Uterus (tissue), 3 donors: ENCODE measurements at regions not wholly inside any gene's neighbourhood (a gene's known extent, or its start where the extent isn't known, plus 50 kb on each side); places are given as distances from the start of the nearest gene placed in this dataset.

Source experiments
- DNase-seq, 2 donors: peaks; one replicate each; pipeline ENCODE4 v3.0.0-alpha.2; 2019 to 2020
- H3K27ac ChIP-seq, 2 donors: fragments of 200-600 bp; sonication (generic); 1 replicate in 1 of 2; 2 replicates in 1 of 2; pipeline ENCODE4 v1.5.1; 2016 to 2018
- H3K27me3 ChIP-seq, 2 donors: fragments of 200-600 bp; sonication (generic); one replicate each; pipeline ENCODE4 v1.5.1; 2018 to 2019; ENCODE audit warnings: control low read depth in 1 of 2
- H3K36me3 ChIP-seq, 2 donors: fragments of 200-600 bp; sonication (generic); one replicate each; pipeline ENCODE4 v1.5.1; 2019; ENCODE audit warnings: control low read depth in 1 of 2
- H3K4me1 ChIP-seq, 2 donors: fragments of 200-600 bp; sonication (generic); one replicate each; pipeline ENCODE4 v1.5.1; 2018 to 2019; ENCODE audit warnings: control low read depth in 1 of 2
- H3K4me3 ChIP-seq, 2 donors: fragments of 200-600 bp; sonication (generic); 1 replicate in 1 of 2; 2 replicates in 1 of 2; pipeline ENCODE4 v1.5.1; 2018 to 2019; ENCODE audit warnings: mild to moderate bottlenecking in 1 of 2
- H3K9me3 ChIP-seq, 2 donors: fragments of 200-600 bp; sonication (generic); one replicate each; pipeline ENCODE4 v1.5.1; 2019; ENCODE audit warnings: control low read depth in 1 of 2
- CTCF ChIP-seq, 4 experiments: fragments of 200-600 bp in 2 of 4; fragments of 450-650 bp in 2 of 4; sonication (generic) in 2 of 4; IDR thresholded peaks; one replicate each; pipeline ENCODE4 v1.5.1; 2016 to 2019; ENCODE audit warnings: antibody characterized with exemption in 4 of 4, mild to moderate bottlenecking in 2 of 4, moderate library complexity in 1 of 4
- POLR2A ChIP-seq, 2 donors: fragments of 450-650 bp; IDR thresholded peaks; one replicate each; pipeline ENCODE4 v1.6.1; 2016; ENCODE audit warnings: antibody characterized with exemption in 2 of 2, mild to moderate bottlenecking in 1 of 2, moderate library complexity in 1 of 2
- intact Hi-C: fragments of 100-400 bp; cut with DNase I; formaldehyde crosslinking; loops from one replicate; pipeline ENCODE4 v1.15.1; 2023; ENCODE audit warnings: low total_unique reads
- donor health status: DM: yes; HTN: yes; CAD: no.

DNA sequence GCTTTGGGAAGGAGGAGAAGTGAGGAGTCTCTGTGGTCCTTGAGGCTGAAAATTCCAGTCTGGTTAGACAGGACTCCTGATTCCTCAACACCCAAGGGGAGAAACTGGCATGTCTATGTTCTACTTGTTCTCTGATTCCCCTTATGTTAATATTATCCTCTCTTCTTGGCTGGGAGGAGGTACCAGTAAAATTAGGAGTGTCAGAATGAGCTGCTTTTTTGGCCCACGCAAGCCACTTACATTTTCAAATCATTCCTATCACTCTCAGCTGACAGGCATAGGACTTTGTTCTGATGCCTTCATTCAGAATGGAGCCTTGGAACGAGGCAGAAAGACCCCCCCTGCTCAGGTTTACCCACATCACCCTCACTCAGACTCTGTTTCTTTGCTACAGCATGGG is 1077.2 kb downstream of the BCL11B start:
- no peaks in the 10 kb centered on the region for H3K27me3 ChIP-seq
- H3K4me1 ChIP-seq, result no peaks in the 10 kb centered on the region
- no peak overlapping the region for H3K27ac ChIP-seq
- H3K4me3 ChIP-seq, result no peak overlapping the region
- H3K36me3 ChIP-seq, result no peaks in the 10 kb centered on the region
- TF ChIP-seq CTCF (IDR thresholded peaks at IDR 0.05) (no peak), POLR2A (IDR thresholded peaks at IDR 0.05) (no peak)
- intact Hi-C loops, result no loop called here
- H3K9me3 ChIP-seq, result no peaks in the 10 kb centered on the region
- DNase-seq, result no peak

GRCh38 chr14:98195256-98195655 is 1076.7 kb downstream of the BCL11B start:
- H3K4me1 ChIP-seq, result no peaks in the 10 kb centered on the region
- no peaks in the 10 kb centered on the region for H3K9me3 ChIP-seq
- no peaks in the 10 kb centered on the region for H3K36me3 ChIP-seq
- TF ChIP-seq CTCF (IDR thresholded peaks at IDR 0.05), result no peak
- TF ChIP-seq POLR2A (IDR thresholded peaks at IDR 0.05), result no peak
- H3K27me3 ChIP-seq, result no peaks in the 10 kb centered on the region
- DNase-seq, result no peak
- no peak overlapping the region for H3K27ac ChIP-seq
- intact Hi-C loops, result no loop called here
- H3K4me3 ChIP-seq, result no peak overlapping the region

DNA sequence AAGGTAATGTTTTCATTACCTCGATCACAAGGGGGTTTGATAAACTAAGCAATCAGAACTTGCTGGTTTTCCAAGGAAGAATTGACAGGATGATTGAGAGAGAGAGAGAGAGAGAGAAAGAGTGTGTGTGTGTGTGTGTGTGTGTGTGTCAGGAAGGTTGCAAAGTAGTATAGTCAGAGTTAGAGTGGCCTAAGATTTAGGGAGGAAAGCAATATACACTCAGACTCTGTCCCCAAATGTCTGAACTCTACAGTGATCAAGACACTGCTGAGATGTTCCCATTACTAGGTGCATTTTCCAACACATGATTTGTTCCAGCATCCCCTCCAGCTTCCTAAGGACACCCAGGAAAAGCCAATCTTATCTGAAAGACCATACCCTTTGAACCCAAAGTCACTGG is 1074.1 kb downstream of the BCL11B start:
- Histone ChIP-seq H3K4me3 (no peak overlapping the region), H3K9me3 (no peaks in the 10 kb centered on the region), H3K27ac (no peak overlapping the region), H3K36me3 (no peaks in the 10 kb centered on the region), H3K4me1 (no peaks in the 10 kb centered on the region), H3K27me3 (no peaks in the 10 kb centered on the region)
- intact Hi-C loops, result loop anchor here (2.0 kb wide), 1 partner anchor 17 kb away; no protein-coding TSS in a partner anchor
- DNase-seq, result no peak
- TF ChIP-seq CTCF (IDR thresholded peaks at IDR 0.05) (no peak), POLR2A (IDR thresholded peaks at IDR 0.05) (no peak)

DNA sequence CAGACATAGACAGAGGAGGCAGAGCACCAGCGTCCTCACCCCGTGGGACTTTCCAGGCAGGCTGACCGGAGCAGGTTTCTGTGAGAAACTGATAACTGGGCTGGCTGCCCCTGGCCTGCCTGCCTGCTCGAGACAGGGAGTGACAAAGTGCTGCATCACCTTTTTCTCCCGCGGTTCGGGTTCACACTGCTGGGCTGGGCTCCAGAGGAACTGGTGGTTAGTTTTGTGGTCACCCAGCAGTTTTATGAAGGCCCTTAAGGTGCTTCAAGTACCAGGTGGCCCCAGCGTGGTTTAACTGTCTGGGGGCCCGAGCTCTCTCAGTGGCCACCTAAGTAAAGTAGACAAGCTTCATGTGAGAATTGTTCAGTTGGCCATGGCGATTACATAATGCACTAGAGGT is 1073.6 kb downstream of the BCL11B start:
- TF ChIP-seq CTCF (IDR thresholded peaks at IDR 0.05), result no peak
- TF ChIP-seq POLR2A (IDR thresholded peaks at IDR 0.05), result no peak
- H3K9me3 ChIP-seq, result no peaks in the 10 kb centered on the region
- H3K4me3 ChIP-seq, result no peak overlapping the region
- no peak for DNase-seq
- no peaks in the 10 kb centered on the region for H3K4me1 ChIP-seq
- H3K27me3 ChIP-seq, result no peaks in the 10 kb centered on the region
- no peak overlapping the region for H3K27ac ChIP-seq
- H3K36me3 ChIP-seq, result no peaks in the 10 kb centered on the region
- intact Hi-C loops, result no loop called here

- no peak overlapping the region for H3K27ac ChIP-seq
- H3K36me3 ChIP-seq, result no peaks in the 10 kb centered on the region
- H3K4me3 ChIP-seq, result no peak overlapping the region
- no peak for DNase-seq
- H3K9me3 ChIP-seq, result no peaks in the 10 kb centered on the region
- intact Hi-C loops, result no loop called here
- H3K27me3 ChIP-seq, result no peaks in the 10 kb centered on the region
- H3K4me1 ChIP-seq, result no peaks in the 10 kb centered on the region
- TF ChIP-seq CTCF (IDR thresholded peaks at IDR 0.05) (no peak), POLR2A (IDR thresholded peaks at IDR 0.05) (no peak)
These were observed 1071.4 kb downstream of the BCL11B start for GRCh38 chr14:98200601-98201000.
